ENCODE measurements at regions not wholly inside any gene's neighbourhood (a gene's known extent, or its start where the extent isn't known, plus 50 kb on each side); places are given as distances from the start of the nearest gene placed in this dataset.

GRCh38 chr13:112231451-112232083, 144.6 kb upstream of the SPACA7 start:
- H3K27me3 ChIP-seq = peaks cover 0 to 42% (median 0%) of the 10 kb centered on the region in 4 donors
- no peaks in the 10 kb centered on the region for H3K4me1 ChIP-seq
- no peak for DNase-seq (ENCODE audit: extremely low spot score)
- H3K4me3 ChIP-seq = no peak overlapping the region
- H3K36me3 ChIP-seq = no peaks in the 10 kb centered on the region
- H3K9me3 ChIP-seq = no peaks in the 10 kb centered on the region
- TF ChIP-seq, protein P1, sequence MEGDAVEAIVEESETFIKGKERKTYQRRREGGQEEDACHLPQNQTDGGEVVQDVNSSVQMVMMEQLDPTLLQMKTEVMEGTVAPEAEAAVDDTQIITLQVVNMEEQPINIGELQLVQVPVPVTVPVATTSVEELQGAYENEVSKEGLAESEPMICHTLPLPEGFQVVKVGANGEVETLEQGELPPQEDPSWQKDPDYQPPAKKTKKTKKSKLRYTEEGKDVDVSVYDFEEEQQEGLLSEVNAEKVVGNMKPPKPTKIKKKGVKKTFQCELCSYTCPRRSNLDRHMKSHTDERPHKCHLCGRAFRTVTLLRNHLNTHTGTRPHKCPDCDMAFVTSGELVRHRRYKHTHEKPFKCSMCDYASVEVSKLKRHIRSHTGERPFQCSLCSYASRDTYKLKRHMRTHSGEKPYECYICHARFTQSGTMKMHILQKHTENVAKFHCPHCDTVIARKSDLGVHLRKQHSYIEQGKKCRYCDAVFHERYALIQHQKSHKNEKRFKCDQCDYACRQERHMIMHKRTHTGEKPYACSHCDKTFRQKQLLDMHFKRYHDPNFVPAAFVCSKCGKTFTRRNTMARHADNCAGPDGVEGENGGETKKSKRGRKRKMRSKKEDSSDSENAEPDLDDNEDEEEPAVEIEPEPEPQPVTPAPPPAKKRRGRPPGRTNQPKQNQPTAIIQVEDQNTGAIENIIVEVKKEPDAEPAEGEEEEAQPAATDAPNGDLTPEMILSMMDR (IDR thresholded peaks at IDR 0.05) = no peak
- no peak for TF ChIP-seq POLR2AphosphoS5 (IDR thresholded peaks at IDR 0.05)
- no peak for TF ChIP-seq POLR2A (IDR thresholded peaks at IDR 0.05; ENCODE audit: low read depth)
- no peak for TF ChIP-seq EP300 (IDR thresholded peaks at IDR 0.05)
- intact Hi-C loops (cut with DNase I) = no loop called here
- WGBS = 87% methylated on average over 21 of the region's 21 CpGs
- H3K27ac ChIP-seq (replicated peaks in 1 of 4) = no peak overlapping the region

DNA sequence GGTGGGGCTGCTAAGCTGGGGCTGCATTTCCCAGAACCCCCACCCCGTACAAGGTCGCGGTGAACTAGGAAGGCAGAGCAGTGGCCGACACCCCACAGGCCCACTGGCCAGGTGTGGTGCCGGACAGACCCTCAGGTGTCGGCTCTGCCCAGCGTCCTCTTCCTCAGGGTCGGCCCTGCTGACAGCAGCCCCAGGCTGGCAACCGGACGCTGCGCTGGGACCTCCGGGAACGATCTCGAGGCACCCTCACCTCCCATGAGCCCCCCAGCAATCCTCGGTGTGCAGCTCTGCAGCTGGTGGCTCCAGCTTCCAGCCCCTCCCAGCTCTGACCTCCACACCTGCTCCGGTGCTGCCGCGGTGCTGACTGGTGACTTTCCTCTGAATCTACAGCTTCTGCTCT, 142.9 kb upstream of the SPACA7 start:
- intact Hi-C loops (cut with DNase I) = no loop called here
- H3K4me1 ChIP-seq = no peaks in the 10 kb centered on the region
- H3K4me3 ChIP-seq = no peak overlapping the region
- H3K27me3 ChIP-seq = peaks cover 0 to 48% (median 0%) of the 10 kb centered on the region in 4 donors
- no peak for TF ChIP-seq EP300 (IDR thresholded peaks at IDR 0.05)
- TF ChIP-seq, protein P1 (IDR thresholded peaks at IDR 0.05) = no peak
- no peak for TF ChIP-seq POLR2AphosphoS5 (IDR thresholded peaks at IDR 0.05)
- TF ChIP-seq POLR2A (IDR thresholded peaks at IDR 0.05; ENCODE audit: low read depth) = no peak
- peaks cover 0 to 3% (median under 1%) of the 10 kb centered on the region in 4 donors for H3K9me3 ChIP-seq
- no peak overlapping the region for H3K27ac ChIP-seq (replicated peaks in 1 of 4)
- WGBS = 73% methylated on average over 18 of the region's 18 CpGs
- H3K36me3 ChIP-seq = no peaks in the 10 kb centered on the region
- DNase-seq (ENCODE audit: extremely low spot score) = no peak

- WGBS = 79% methylated on average over 8 of the region's 8 CpGs
- H3K9me3 ChIP-seq = peaks cover 0 to 7% (median 3%) of the 10 kb centered on the region in 4 donors
- H3K4me1 ChIP-seq = no peaks in the 10 kb centered on the region
- TF ChIP-seq EP300 (IDR thresholded peaks at IDR 0.05) = no peak
- no peak for TF ChIP-seq POLR2AphosphoS5 (IDR thresholded peaks at IDR 0.05)
- TF ChIP-seq POLR2A (IDR thresholded peaks at IDR 0.05; ENCODE audit: low read depth) = no peak
- TF ChIP-seq, protein P1 (IDR thresholded peaks at IDR 0.05) = no peak
- peaks cover 0 to 52% (median 0%) of the 10 kb centered on the region in 4 donors for H3K27me3 ChIP-seq
- no peak overlapping the region for H3K27ac ChIP-seq (replicated peaks in 1 of 4)
- no peak overlapping the region for H3K4me3 ChIP-seq
- no peaks in the 10 kb centered on the region for H3K36me3 ChIP-seq
- DNase-seq (ENCODE audit: extremely low spot score) = no peak
- intact Hi-C loops (cut with DNase I) = no loop called here
Measured at GRCh38 chr13:112233716-112234115, 142.4 kb upstream of the SPACA7 start.

GRCh38 chr13:112234131-112234875, 141.9 kb upstream of the SPACA7 start:
- peaks cover 0 to 58% (median 0%) of the 10 kb centered on the region in 4 donors for H3K27me3 ChIP-seq
- no peaks in the 10 kb centered on the region for H3K36me3 ChIP-seq
- H3K4me1 ChIP-seq = no peaks in the 10 kb centered on the region
- no peak for DNase-seq (ENCODE audit: extremely low spot score)
- TF ChIP-seq, protein P1 (IDR thresholded peaks at IDR 0.05) = no peak
- TF ChIP-seq POLR2A (IDR thresholded peaks at IDR 0.05; ENCODE audit: low read depth) = no peak
- TF ChIP-seq EP300 (IDR thresholded peaks at IDR 0.05) = no peak
- no peak for TF ChIP-seq POLR2AphosphoS5 (IDR thresholded peaks at IDR 0.05)
- H3K27ac ChIP-seq (replicated peaks in 1 of 4) = no peak overlapping the region
- 78% methylated on average over 14 of the region's 16 CpGs for WGBS
- H3K9me3 ChIP-seq = peaks cover 0 to 9% (median 4%) of the 10 kb centered on the region in 4 donors
- no peak overlapping the region for H3K4me3 ChIP-seq
- intact Hi-C loops (cut with DNase I) = no loop called here

Data from esophagus muscularis mucosa (tissue), 4 donors.